CD14-positive monocyte (primary cell): ENCODE measurements at regions not wholly inside any gene's neighbourhood (a gene's known extent, or its start where the extent isn't known, plus 50 kb on each side); places are given as distances from the start of the nearest gene placed in this dataset.

Experiments used
- DNase-seq, 3 donors: peaks; one replicate each; pipeline ENCODE4 v3.0.0-alpha.2; 2011 to 2022
- H2AFZ ChIP-seq: 2 replicates; pipeline ENCODE4 v1.6.0; 2012; ENCODE audit warnings: mild to moderate bottlenecking, low read depth, low read length, inconsistent platforms; ENCODE audit not compliant: insufficient read depth, poor library complexity, severe bottlenecking
- H3K27ac ChIP-seq, 2 donors: 1 replicate in 1 of 2; 2 replicates in 1 of 2; pipeline ENCODE4 v1.5.1; 2012 to 2013; ENCODE audit warnings: low read length in 2 of 2, control low read depth in 1 of 2, inconsistent platforms in 1 of 2, low read depth in 1 of 2, mild to moderate bottlenecking in 1 of 2
- H3K27me3 ChIP-seq, 2 donors: one replicate each; pipeline versions ENCODE4 v1.6.0 to v1.6.1; 2011 to 2013; ENCODE audit warnings: low read length in 2 of 2; ENCODE audit not compliant: control insufficient read depth in 2 of 2, insufficient read depth in 2 of 2
- H3K36me3 ChIP-seq, 2 donors: replicated peaks in 1 of 2; 1 replicate in 1 of 2; 2 replicates in 1 of 2; pipeline versions ENCODE4 v1.5.1 to v1.6.1; 2012 to 2013; ENCODE audit warnings: low read length in 2 of 2, control low read depth in 1 of 2, inconsistent platforms in 1 of 2, mild to moderate bottlenecking in 1 of 2; ENCODE audit not compliant: insufficient read depth in 2 of 2, control insufficient read depth in 1 of 2
- H3K4me1 ChIP-seq, 2 donors: 1 replicate in 1 of 2; 2 replicates in 1 of 2; pipeline versions ENCODE4 v1.5.1 to v1.6.1; 2012 to 2013; ENCODE audit warnings: low read length in 2 of 2, control low read depth in 1 of 2, inconsistent platforms in 1 of 2, mild to moderate bottlenecking in 1 of 2, moderate library complexity in 1 of 2; ENCODE audit not compliant: insufficient read depth in 2 of 2, control insufficient read depth in 1 of 2
- H3K4me2 ChIP-seq: replicated peaks from 2 replicates; pipeline ENCODE3; 2012; ENCODE audit warnings: low read length, moderate library complexity, mild to moderate bottlenecking; ENCODE audit not compliant: poor library complexity, severe bottlenecking; ENCODE audit errors: extremely low read depth
- H3K4me3 ChIP-seq, 3 experiments: fragments of 200-600 bp in 1 of 3; sonication (generic) in 1 of 3; replicated peaks in 1 of 3; 1 replicate in 2 of 3; 2 replicates in 1 of 3; pipeline ENCODE4 v1.5.1; 2011 to 2013; ENCODE audit warnings: low read length in 3 of 3, mild to moderate bottlenecking in 3 of 3, control low read depth in 2 of 3, low read depth in 2 of 3, inconsistent platforms in 1 of 3, moderate library complexity in 1 of 3
- H3K79me2 ChIP-seq: 2 replicates; pipeline ENCODE4 v1.6.0; 2012; ENCODE audit warnings: mild to moderate bottlenecking, control low read depth, inconsistent platforms, low read length, moderate library complexity; ENCODE audit not compliant: insufficient read depth
- H3K9ac ChIP-seq: 2 replicates; pipeline ENCODE4 v1.6.0; 2017; ENCODE audit warnings: low read length, mild to moderate bottlenecking; ENCODE audit not compliant: insufficient read depth, poor library complexity, severe bottlenecking
- H3K9me3 ChIP-seq, 2 donors: replicated peaks in 1 of 2; 1 replicate in 1 of 2; 2 replicates in 1 of 2; pipeline versions ENCODE4 v1.5.1 to v1.6.1; 2012 to 2013; ENCODE audit warnings: low read length in 2 of 2, control low read depth in 1 of 2; ENCODE audit not compliant: control insufficient read depth in 1 of 2, insufficient read depth in 1 of 2
- H4K20me1 ChIP-seq: 2 replicates; pipeline ENCODE4 v1.6.0; 2012; ENCODE audit warnings: mild to moderate bottlenecking, low read length, control low read depth, moderate library complexity; ENCODE audit not compliant: insufficient read depth
- H3K27ac Mint-ChIP-seq, 7 donors: one replicate each; pipeline ENCODE4 v1.8.0; 2020; ENCODE audit warnings: mild to moderate bottlenecking in 7 of 7, mixed read lengths in 7 of 7, moderate library complexity in 6 of 7, inconsistent platforms in 2 of 7
- H3K27me3 Mint-ChIP-seq, 3 donors: one replicate each; pipeline ENCODE4 v1.8.0; 2021 to 2022; ENCODE audit warnings: low read depth in 3 of 3, mild to moderate bottlenecking in 3 of 3, mixed read lengths in 3 of 3, moderate library complexity in 3 of 3, inconsistent platforms in 1 of 3
- H3K36me3 Mint-ChIP-seq, 2 donors: one replicate each; pipeline ENCODE4 v1.8.0; 2020; ENCODE audit warnings: mixed read lengths in 2 of 2, inconsistent platforms in 1 of 2, mild to moderate bottlenecking in 1 of 2
- H3K4me1 Mint-ChIP-seq: one replicate; pipeline ENCODE4 v1.8.0; 2020; ENCODE audit warnings: mild to moderate bottlenecking, mixed read lengths
- H3K4me3 Mint-ChIP-seq, 2 donors: one replicate each; pipeline ENCODE4 v1.8.0; 2020; ENCODE audit warnings: mild to moderate bottlenecking in 2 of 2, mixed read lengths in 2 of 2, moderate library complexity in 1 of 2
- H3K9me3 Mint-ChIP-seq, 7 donors: one replicate each; pipeline ENCODE4 v1.8.0; 2020 to 2022; ENCODE audit warnings: mixed read lengths in 7 of 7, mild to moderate bottlenecking in 6 of 7, moderate library complexity in 6 of 7, inconsistent platforms in 2 of 7
- CTCF ChIP-seq: fragments of 200-600 bp; IDR thresholded peaks from one replicate; pipeline ENCODE4 v1.8.0; 2022; ENCODE audit warnings: antibody characterized with exemption, mild to moderate bottlenecking
- WGBS: methylation state at CpG from one replicate; pipeline ENCODE4 v1.1.5; 2013; ENCODE audit warnings: missing lambda C conversion rate; ENCODE audit not compliant: insufficient coverage; 5-methylcytosine and 5-hydroxymethylcytosine counted together
- intact Hi-C, 2 donors: fragments of 100-400 bp; cut with micrococcal nuclease; formaldehyde crosslinking; loops; one replicate each; pipeline versions ENCODE4 v1.15.0 to v1.15.1; 2023

GRCh38 chr2:2806711-2807110 lies 475.6 kb upstream of the MYT1L start:
- no peak for TF ChIP-seq CTCF
- H3K36me3 Mint-ChIP-seq = no peaks in the 10 kb centered on the region
- peaks cover 8 to 32% (median 17%) of the 10 kb centered on the region in 7 donors for H3K9me3 Mint-ChIP-seq

DNA sequence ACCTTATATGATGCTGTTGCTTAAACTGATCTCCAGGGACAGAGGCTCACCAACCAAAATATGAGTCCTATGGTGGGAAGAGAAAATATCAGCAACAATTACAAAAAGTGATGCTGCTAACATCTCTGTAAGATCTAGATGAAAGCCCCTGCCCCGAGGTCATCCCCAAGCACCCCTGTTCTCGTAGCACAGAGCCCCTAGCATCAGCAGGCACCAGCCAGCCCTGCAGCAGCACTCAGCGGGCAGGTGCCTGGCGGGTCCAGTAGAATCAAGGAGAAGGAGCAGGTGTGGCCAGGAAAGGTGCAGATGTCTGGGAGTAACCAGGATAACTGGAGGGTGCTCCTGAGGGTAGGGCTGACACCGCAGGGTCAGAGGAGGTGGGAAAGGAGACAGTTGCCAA lies 474.2 kb upstream of the MYT1L start:
- no peak for DNase-seq
- H3K27ac ChIP-seq = no peak overlapping the region
- H3K4me3 Mint-ChIP-seq = no peak overlapping the region
- H2AFZ ChIP-seq = no peak overlapping the region
- 93% methylated on average over 3 of the region's 5 CpGs for WGBS
- no peak overlapping the region for H3K9ac ChIP-seq
- H3K9me3 Mint-ChIP-seq = peaks cover 7 to 32% (median 18%) of the 10 kb centered on the region in 7 donors
- TF ChIP-seq CTCF = no peak
- no peak overlapping the region for H3K4me3 ChIP-seq
- H3K27me3 Mint-ChIP-seq = peaks cover 0 to 3% (median 1%) of the 10 kb centered on the region in 3 donors
- no peaks in the 10 kb centered on the region for H3K4me1 ChIP-seq
- peaks cover 13 to 24% of the 10 kb centered on the region in 2 donors for H3K9me3 ChIP-seq
- intact Hi-C loops = no loop called here
- H3K36me3 ChIP-seq = no peaks in the 10 kb centered on the region
- H3K27me3 ChIP-seq = no peaks in the 10 kb centered on the region
- H4K20me1 ChIP-seq = no peaks in the 10 kb centered on the region
- no peaks in the 10 kb centered on the region for H3K79me2 ChIP-seq
- no peaks in the 10 kb centered on the region for H3K4me1 Mint-ChIP-seq
- H3K4me2 ChIP-seq = no peak overlapping the region
- no peaks in the 10 kb centered on the region for H3K36me3 Mint-ChIP-seq
- peak overlapping the region in 1 of 7 donors; percentile 23 for H3K27ac Mint-ChIP-seq

More at GRCh38 chr2:2806711-2807110, 475.6 kb upstream of the MYT1L start:
- no peak for DNase-seq
- Histone ChIP-seq H3K36me3 (no peaks in the 10 kb centered on the region), H3K27me3 (no peaks in the 10 kb centered on the region), H3K27ac (no peak overlapping the region), H2AFZ (no peak overlapping the region), H3K4me2 (no peak overlapping the region), H3K4me3 (no peak overlapping the region), H3K9ac (no peak overlapping the region), H3K9me3 (peaks cover 13 to 29% of the 10 kb centered on the region in 2 donors), H4K20me1 (no peaks in the 10 kb centered on the region), H3K79me2 (no peaks in the 10 kb centered on the region), H3K4me1 (no peaks in the 10 kb centered on the region)
- Mint-ChIP-seq H3K27me3 (peaks cover 0 to 3% (median 1%) of the 10 kb centered on the region in 3 donors), H3K27ac (no peak overlapping the region), H3K4me3 (no peak overlapping the region), H3K4me1 (no peaks in the 10 kb centered on the region)
- 84% methylated on average over 7 of the region's 7 CpGs for WGBS
- intact Hi-C loops = no loop called here
